ENCODE measurements at regions not wholly inside any gene's neighbourhood (a gene's known extent, or its start where the extent isn't known, plus 50 kb on each side); places are given as distances from the start of the nearest gene placed in this dataset.

DNA sequence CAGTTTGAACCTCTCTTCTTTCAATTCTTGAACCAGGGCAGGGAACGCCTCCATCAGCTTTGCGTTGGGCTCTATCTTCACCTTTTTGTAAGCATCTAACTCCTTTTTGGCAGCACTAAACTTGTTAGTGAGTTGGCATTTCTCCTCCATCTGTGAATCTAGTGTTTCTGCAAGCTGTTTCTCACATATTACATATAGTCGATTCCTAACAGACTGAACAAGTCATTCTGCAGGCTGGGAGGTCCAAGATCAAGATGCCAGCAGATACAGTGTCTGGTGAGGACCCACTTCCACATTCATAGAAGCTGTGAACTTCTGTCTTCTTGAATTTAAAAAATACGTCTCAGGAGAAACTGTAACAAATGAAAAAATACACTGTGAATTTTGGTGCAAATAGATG, 539.7 kb downstream of the ANKRD7 start:
- Mint-ChIP-seq H3K27ac (no peak overlapping the region), H3K4me3 (no peak overlapping the region), H3K27me3 (no peaks in the 10 kb centered on the region), H3K4me1 (ENCODE audit: low read depth) (no peaks in the 10 kb centered on the region), H3K36me3 (ENCODE audit: low read depth) (no peaks in the 10 kb centered on the region), H3K9me3 (no peaks in the 10 kb centered on the region)
- intact Hi-C loops (cut with micrococcal nuclease) = no loop called here

DNA sequence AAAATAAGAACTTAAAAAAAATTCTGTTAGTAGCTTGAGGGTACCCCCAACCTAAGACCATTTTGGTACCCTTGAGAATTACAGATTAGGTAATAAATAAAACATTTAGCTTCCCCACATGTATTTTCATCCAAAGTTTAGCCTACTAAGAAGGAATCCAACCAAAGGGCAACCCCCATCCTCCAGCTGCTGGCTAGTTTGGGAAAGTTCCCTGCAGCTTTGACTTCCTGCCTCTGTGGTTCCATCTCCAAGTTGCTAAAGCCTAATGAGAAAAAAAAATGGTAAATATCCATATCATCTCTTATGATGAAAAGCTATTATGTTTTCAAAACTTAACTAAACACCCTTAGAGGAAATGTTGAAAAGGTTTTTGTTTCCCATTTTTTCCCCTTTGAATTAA, 547.2 kb downstream of the ANKRD7 start:
- no peaks in the 10 kb centered on the region for H3K27me3 Mint-ChIP-seq
- H3K4me3 Mint-ChIP-seq = no peak overlapping the region
- no peaks in the 10 kb centered on the region for H3K36me3 Mint-ChIP-seq (ENCODE audit: low read depth)

DNA sequence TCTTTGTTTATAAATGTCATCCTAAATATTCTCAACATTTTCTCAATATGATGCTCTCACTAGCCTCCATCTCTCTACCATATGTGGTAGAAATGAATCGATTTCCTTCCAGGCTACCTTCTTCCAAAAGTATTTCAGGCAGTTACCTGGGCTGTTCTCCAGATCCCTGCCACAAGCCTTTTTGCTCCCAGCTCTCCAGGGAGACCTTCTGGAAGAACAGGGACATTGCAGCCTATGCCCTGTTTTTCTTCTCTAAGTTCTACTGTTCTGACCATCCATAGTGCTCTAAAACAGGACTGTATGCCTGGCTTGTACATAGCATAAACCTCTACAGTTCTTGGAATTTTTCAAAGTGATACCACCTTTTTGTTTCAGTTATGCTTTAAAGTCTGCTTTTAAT, 552.8 kb downstream of the ANKRD7 start:
- Mint-ChIP-seq H3K27ac (no peak overlapping the region), H3K4me1 (ENCODE audit: low read depth) (no peaks in the 10 kb centered on the region), H3K4me3 (no peak overlapping the region), H3K9me3 (peaks cover 9% of the 10 kb centered on the region), H3K36me3 (ENCODE audit: low read depth) (no peaks in the 10 kb centered on the region), H3K27me3 (no peaks in the 10 kb centered on the region)
- intact Hi-C loops (cut with micrococcal nuclease) = no loop called here

More for the DNA sequence above, 547.2 kb downstream of the ANKRD7 start:
- intact Hi-C loops (cut with micrococcal nuclease) = no loop called here
- no peaks in the 10 kb centered on the region for H3K9me3 Mint-ChIP-seq
- no peaks in the 10 kb centered on the region for H3K4me1 Mint-ChIP-seq (ENCODE audit: low read depth)
- no peak overlapping the region for H3K27ac Mint-ChIP-seq

DNA sequence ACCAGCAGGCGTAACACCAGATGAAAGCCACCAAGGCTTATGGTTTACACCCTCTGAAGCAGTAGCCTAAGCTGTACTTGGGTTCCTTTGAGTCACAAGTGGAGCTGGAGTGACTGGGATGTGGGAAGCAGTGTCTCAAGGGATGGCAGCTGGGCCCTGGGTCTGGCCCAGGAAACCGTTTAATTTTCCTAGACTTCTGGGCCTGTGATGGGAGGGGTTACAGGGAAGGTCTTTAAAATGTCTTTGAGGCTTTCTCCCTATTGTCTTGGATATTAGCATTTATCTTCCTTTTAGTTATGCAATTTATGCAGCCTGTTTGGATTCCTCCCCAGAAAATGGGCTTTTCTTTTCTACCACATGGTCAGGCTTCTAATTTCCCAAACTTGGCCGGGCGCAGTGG, 568.2 kb downstream of the ANKRD7 start:
- Mint-ChIP-seq H3K4me3 (no peak overlapping the region), H3K9me3 (no peaks in the 10 kb centered on the region), H3K27ac (no peak overlapping the region), H3K4me1 (ENCODE audit: low read depth) (no peaks in the 10 kb centered on the region), H3K27me3 (no peaks in the 10 kb centered on the region), H3K36me3 (ENCODE audit: low read depth) (no peaks in the 10 kb centered on the region)
- intact Hi-C loops (cut with micrococcal nuclease) = no loop called here

DNA sequence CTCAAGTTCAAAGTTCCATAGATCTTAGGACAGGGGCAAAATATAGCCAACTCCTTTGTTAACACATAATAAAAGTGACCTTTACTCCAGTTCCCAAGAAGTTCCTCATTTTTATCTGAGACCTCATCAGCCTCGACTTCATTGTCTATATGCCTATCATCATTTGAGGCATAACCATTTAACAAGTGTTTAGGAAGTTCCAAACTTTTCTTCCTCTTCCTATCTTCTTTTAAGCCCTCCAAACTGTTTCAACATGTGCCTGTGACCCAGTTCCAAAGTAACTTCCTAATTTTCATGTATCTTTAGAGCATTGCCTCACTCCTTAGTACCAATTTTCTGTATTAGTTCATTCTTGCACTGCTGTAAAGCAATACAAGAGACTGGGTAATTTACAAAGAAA, 569.1 kb downstream of the ANKRD7 start:
- Mint-ChIP-seq H3K9me3 (no peaks in the 10 kb centered on the region), H3K4me3 (no peak overlapping the region), H3K27me3 (no peaks in the 10 kb centered on the region), H3K36me3 (ENCODE audit: low read depth) (no peaks in the 10 kb centered on the region), H3K27ac (no peak overlapping the region), H3K4me1 (ENCODE audit: low read depth) (no peaks in the 10 kb centered on the region)
- intact Hi-C loops (cut with micrococcal nuclease) = no loop called here

DNA sequence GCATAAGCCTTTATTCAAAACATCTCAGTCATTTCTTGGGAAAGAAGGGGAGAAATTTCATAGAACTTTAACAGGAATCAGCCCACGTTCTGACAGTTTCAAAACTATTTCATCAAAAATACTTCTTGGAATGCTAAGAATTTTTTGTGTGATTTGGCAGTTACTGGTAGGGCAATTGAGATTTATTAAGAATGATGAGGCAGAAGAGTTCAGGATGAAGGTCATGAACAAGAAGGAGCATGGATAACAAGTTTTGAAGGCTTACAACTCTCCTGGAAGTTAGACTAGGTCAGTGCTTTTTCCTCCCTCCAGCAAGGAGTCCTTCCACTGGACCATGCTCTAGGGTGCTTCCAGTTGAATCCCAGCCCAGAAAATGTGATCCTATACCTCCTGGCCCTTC, 569.9 kb downstream of the ANKRD7 start:
- Mint-ChIP-seq H3K36me3 (ENCODE audit: low read depth) (no peaks in the 10 kb centered on the region), H3K27ac (no peak overlapping the region), H3K4me1 (ENCODE audit: low read depth) (no peaks in the 10 kb centered on the region), H3K4me3 (no peak overlapping the region), H3K27me3 (no peaks in the 10 kb centered on the region), H3K9me3 (no peaks in the 10 kb centered on the region)
- intact Hi-C loops (cut with micrococcal nuclease) = no loop called here

DNA sequence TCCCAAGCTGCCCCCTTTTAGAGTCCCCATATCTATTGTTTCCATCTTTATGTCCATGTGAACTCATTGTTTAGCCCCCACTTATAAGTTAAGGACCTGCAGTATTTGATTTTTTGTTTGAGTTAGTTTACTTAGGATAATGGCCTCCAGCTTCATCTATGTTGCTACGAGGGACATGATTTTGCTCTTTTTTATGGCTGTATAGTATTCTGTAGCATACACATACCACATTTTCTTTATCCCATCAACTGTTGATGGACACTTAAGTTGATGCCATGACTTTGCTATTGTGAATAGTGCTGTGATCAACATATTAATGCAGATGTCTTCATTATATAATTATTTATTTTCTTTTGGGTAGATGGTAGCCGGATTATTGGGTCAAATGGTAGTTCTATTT, 576.9 kb downstream of the ANKRD7 start:
- intact Hi-C loops (cut with micrococcal nuclease) = no loop called here
- Mint-ChIP-seq H3K27ac (no peak overlapping the region), H3K4me3 (no peak overlapping the region), H3K36me3 (ENCODE audit: low read depth) (no peaks in the 10 kb centered on the region), H3K4me1 (ENCODE audit: low read depth) (no peaks in the 10 kb centered on the region), H3K27me3 (no peaks in the 10 kb centered on the region), H3K9me3 (peaks cover 27% of the 10 kb centered on the region)

DNA sequence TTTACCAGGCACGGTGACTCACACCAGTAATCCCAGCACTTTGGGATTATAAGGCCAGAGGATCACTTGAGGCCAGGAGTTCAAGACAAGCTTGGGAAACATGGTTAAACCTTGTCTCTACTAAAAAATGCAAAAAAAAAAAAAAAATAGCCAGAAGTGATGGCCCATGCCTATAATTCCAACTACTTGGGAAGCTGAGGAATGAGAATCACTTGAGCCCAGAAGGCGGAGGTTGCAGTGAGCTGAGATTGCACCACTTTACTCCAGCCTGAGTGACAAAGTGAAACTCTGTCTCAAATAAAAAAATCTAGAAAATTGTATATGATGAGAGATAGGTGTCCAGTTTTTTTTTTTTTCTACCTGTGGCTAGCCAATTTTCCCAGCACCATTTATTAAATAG, 578.2 kb downstream of the ANKRD7 start:
- Mint-ChIP-seq H3K4me3 (no peak overlapping the region), H3K36me3 (ENCODE audit: low read depth) (no peaks in the 10 kb centered on the region), H3K9me3 (peaks cover 27% of the 10 kb centered on the region), H3K27ac (no peak overlapping the region), H3K4me1 (ENCODE audit: low read depth) (no peaks in the 10 kb centered on the region), H3K27me3 (no peaks in the 10 kb centered on the region)
- intact Hi-C loops (cut with micrococcal nuclease) = no loop called here

DNA sequence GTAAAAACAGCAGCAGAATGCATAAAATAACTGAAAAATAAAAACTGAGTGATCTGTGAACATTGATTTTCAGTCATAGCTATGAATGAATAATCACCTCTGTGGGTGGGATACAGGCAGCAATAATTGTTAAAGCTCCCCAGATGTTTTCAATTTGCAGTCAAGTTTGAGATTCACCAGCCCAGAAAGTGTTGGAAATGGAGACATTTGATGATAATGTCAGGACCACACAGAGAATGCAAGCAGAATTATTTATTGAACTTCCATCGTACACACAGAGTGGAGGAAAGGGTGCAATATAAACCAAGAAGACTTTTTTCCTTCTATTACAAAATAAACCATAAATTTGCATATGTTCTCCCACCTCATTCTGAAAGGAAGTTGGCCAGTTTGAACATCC, 601.7 kb downstream of the ANKRD7 start:
- H3K4me1 Mint-ChIP-seq (ENCODE audit: low read depth) = no peaks in the 10 kb centered on the region
- intact Hi-C loops (cut with micrococcal nuclease) = no loop called here
- H3K4me3 Mint-ChIP-seq = no peak overlapping the region
- H3K36me3 Mint-ChIP-seq (ENCODE audit: low read depth) = no peaks in the 10 kb centered on the region
- no peaks in the 10 kb centered on the region for H3K9me3 Mint-ChIP-seq
- H3K27me3 Mint-ChIP-seq = no peaks in the 10 kb centered on the region
- H3K27ac Mint-ChIP-seq = no peak overlapping the region

DNA sequence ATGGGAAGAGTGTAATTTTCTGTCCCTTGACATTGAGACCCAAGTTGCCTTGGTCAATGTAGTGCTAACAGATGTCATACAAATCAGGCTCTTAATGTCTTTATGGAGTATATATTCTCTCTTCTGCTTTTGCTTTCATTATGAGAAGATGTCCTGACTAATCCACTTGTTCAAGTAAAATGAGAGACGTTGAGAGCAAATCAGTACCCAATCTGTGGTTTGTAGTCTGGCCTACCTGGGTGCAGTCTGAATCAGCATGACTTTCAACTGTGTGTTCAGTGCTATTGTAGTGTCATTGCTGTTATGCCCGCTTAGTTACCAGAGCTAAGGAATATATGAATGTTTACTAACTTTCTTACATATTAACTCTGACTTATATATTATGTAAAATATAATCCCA, 612.4 kb downstream of the ANKRD7 start:
- intact Hi-C loops (cut with micrococcal nuclease) = no loop called here
- no peak overlapping the region for H3K27ac Mint-ChIP-seq
- no peak overlapping the region for H3K4me3 Mint-ChIP-seq
- no peaks in the 10 kb centered on the region for H3K27me3 Mint-ChIP-seq
- no peaks in the 10 kb centered on the region for H3K36me3 Mint-ChIP-seq (ENCODE audit: low read depth)
- H3K9me3 Mint-ChIP-seq = no peaks in the 10 kb centered on the region
- H3K4me1 Mint-ChIP-seq (ENCODE audit: low read depth) = no peaks in the 10 kb centered on the region

DNA sequence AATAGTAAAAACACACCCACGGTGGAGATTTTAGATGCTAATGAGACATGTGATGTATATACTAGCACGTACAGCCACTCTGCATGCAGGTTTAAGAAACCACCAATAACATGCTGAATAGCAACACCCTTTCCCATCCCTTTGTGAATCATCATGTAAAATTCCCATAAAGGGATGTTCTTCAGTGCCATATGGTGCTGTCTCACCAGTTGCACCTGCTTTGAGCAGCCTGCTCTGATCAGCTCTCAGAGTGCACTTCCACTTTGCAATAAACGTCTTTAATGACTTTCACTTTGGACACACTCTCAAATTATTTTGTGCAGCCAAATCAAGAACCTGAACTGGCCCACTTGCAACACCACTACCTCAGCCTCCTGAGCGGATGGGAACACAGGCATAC, 615.0 kb downstream of the ANKRD7 start:
- no peaks in the 10 kb centered on the region for H3K9me3 Mint-ChIP-seq
- H3K36me3 Mint-ChIP-seq (ENCODE audit: low read depth) = no peaks in the 10 kb centered on the region
- intact Hi-C loops (cut with micrococcal nuclease) = no loop called here
- no peaks in the 10 kb centered on the region for H3K27me3 Mint-ChIP-seq
- no peak overlapping the region for H3K27ac Mint-ChIP-seq
- no peak overlapping the region for H3K4me3 Mint-ChIP-seq
- H3K4me1 Mint-ChIP-seq (ENCODE audit: low read depth) = no peaks in the 10 kb centered on the region

DNA sequence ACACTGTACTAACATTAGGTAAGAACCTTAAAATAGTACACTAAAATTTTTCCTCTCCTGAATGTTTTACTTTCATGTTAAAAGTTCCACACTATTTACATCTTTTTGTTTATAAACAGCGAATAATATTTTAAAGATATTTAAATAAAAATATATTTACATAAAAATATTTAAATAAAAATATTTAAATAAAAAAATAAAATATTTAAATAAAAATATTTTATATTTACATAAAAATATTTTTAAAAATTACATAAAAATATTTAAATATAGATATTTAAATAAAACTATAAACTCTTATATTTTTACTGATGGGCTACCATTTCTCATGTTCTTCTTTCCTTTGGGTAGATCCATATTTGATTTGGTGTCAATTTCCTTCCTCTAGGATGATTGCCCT, 619.0 kb downstream of the ANKRD7 start:
- Mint-ChIP-seq H3K9me3 (no peaks in the 10 kb centered on the region), H3K36me3 (ENCODE audit: low read depth) (no peaks in the 10 kb centered on the region), H3K27ac (no peak overlapping the region), H3K4me3 (no peak overlapping the region), H3K4me1 (ENCODE audit: low read depth) (no peaks in the 10 kb centered on the region), H3K27me3 (no peaks in the 10 kb centered on the region)
- intact Hi-C loops (cut with micrococcal nuclease) = no loop called here

DNA sequence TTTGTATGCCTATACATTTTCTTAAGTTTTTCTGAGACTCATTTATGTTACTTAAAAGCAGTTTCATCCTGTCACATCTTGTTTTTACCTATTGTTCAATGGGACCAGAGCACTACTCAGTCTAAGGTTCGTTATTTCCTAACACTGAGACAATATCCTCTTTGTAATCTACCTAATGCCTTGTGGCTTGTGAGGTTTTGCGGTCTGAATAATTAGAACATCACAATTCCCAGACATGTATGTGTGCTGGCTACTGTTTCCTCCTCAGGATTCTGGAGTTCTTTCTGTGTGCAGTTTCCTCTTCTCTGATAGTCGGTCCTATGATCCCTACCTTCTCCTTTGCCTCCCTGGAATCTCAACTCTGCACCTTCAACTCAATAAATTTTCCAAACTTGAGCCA, 620.2 kb downstream of the ANKRD7 start:
- Mint-ChIP-seq H3K4me3 (no peak overlapping the region), H3K4me1 (ENCODE audit: low read depth) (no peaks in the 10 kb centered on the region), H3K36me3 (ENCODE audit: low read depth) (no peaks in the 10 kb centered on the region), H3K27ac (no peak overlapping the region), H3K9me3 (no peaks in the 10 kb centered on the region), H3K27me3 (no peaks in the 10 kb centered on the region)
- intact Hi-C loops (cut with micrococcal nuclease) = no loop called here

DNA sequence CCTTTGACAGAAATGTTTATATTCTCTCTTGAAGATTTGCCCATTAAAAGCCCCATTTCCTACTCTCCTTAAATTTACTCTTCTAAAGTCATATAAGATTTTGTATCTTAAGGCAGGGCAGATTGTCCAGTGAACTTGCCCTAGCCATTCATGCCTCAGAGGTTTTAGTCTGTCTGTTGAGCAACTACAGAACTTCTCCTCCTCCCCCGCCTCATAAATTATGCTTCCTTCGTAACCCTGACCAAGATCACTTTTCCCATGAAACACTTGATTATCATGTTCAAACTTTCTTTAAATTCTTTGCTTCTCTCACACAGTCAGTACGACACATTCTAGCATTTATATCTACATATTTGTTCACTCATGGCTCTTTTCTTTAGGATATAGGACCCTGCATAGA, 621.3 kb downstream of the ANKRD7 start:
- H3K4me3 Mint-ChIP-seq = no peak overlapping the region
- H3K9me3 Mint-ChIP-seq = no peaks in the 10 kb centered on the region
- H3K36me3 Mint-ChIP-seq (ENCODE audit: low read depth) = no peaks in the 10 kb centered on the region
- H3K27me3 Mint-ChIP-seq = no peaks in the 10 kb centered on the region
- H3K4me1 Mint-ChIP-seq (ENCODE audit: low read depth) = no peaks in the 10 kb centered on the region
- no peak overlapping the region for H3K27ac Mint-ChIP-seq
- intact Hi-C loops (cut with micrococcal nuclease) = no loop called here

DNA sequence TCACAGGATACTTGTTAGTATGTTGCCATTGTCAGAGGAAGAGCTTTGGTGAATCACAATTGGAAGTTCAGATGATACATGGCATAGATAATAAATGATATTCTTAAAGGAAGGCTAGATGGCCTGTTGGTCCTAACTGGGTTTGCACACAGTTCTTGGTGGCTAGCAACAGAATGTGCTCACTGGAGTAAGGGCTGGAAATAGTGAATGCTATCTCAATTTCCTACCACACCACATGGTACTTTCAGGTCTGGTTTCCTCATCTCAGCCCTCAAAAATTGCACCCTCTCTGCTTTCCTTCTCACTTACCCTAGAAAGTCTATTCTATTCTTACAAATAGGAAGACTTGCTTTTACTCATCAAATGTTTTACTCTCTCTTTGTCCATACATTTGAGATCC, 622.5 kb downstream of the ANKRD7 start:
- Mint-ChIP-seq H3K9me3 (no peaks in the 10 kb centered on the region), H3K36me3 (ENCODE audit: low read depth) (no peaks in the 10 kb centered on the region), H3K27ac (no peak overlapping the region), H3K4me1 (ENCODE audit: low read depth) (no peaks in the 10 kb centered on the region), H3K27me3 (no peaks in the 10 kb centered on the region), H3K4me3 (no peak overlapping the region)
- intact Hi-C loops (cut with micrococcal nuclease) = no loop called here

DNA sequence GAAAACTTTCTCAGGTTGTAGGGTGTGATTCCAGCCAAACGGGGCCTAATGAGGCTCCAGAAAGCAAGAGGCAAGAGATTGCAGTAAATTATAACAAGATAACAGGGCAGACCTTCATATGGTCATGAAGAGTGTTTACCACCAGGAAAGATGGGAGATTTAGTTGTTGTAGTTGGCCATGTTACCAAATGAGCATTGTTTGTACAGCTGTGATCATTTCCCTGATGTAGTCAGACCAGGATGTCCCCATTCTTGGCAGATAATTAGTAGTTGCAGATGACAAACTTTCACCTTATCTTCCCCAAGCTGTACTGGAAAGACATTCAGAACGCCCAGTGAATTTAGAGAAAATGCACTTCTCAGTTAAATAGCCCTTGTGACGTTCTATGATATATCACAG, 630.8 kb downstream of the ANKRD7 start:
- intact Hi-C loops (cut with micrococcal nuclease) = no loop called here
- H3K9me3 Mint-ChIP-seq = peaks cover 17% of the 10 kb centered on the region
- no peaks in the 10 kb centered on the region for H3K27me3 Mint-ChIP-seq
- no peak overlapping the region for H3K27ac Mint-ChIP-seq
- H3K36me3 Mint-ChIP-seq (ENCODE audit: low read depth) = no peaks in the 10 kb centered on the region
- H3K4me1 Mint-ChIP-seq (ENCODE audit: low read depth) = no peaks in the 10 kb centered on the region
- H3K4me3 Mint-ChIP-seq = no peak overlapping the region

Measured in dendritic cell treated with granulocyte-macrophage colony-stimulating factor and Interleukin-4, amounts not matched to agents 40 ng/mL and 50 ng/mL, for 4 days (primary cell).